ENCODE measurements at regions not wholly inside any gene's neighbourhood (a gene's known extent, or its start where the extent isn't known, plus 50 kb on each side); places are given as distances from the start of the nearest gene placed in this dataset.
"Not testable (repeated sequence)": the region's sequence is repeated elsewhere in the genome, so short reads cannot be mapped to it uniquely, and the experiment has no call there.

GRCh38 chr3:61445924-61446323 lies 115.4 kb upstream of the PTPRG start:
- no peak for DNase-seq

- no peak for DNase-seq
These were observed 115.0 kb upstream of the PTPRG start for GRCh38 chr3:61446341-61446740.

GRCh38 chr3:61448378-61448777 lies 113.0 kb upstream of the PTPRG start:
- no peak for DNase-seq

GRCh38 chr3:61449327-61450040 lies 111.9 kb upstream of the PTPRG start:
- no peak for DNase-seq

GRCh38 chr3:61450866-61451265 lies 110.5 kb upstream of the PTPRG start:
- DNase-seq, result no peak

GRCh38 chr3:61451841-61452240 lies 109.5 kb upstream of the PTPRG start:
- DNase-seq, result no peak

- no peak for DNase-seq
These were observed 108.8 kb upstream of the PTPRG start for GRCh38 chr3:61452535-61453090.

GRCh38 chr3:61454006-61454585 lies 107.3 kb upstream of the PTPRG start:
- no peak for DNase-seq

GRCh38 chr3:61454801-61455200 lies 106.6 kb upstream of the PTPRG start:
- DNase-seq, result no peak

- no peak for DNase-seq
These were observed 100.7 kb upstream of the PTPRG start for GRCh38 chr3:61460636-61461035.

- no peak for DNase-seq
These were observed 98.2 kb upstream of the PTPRG start for GRCh38 chr3:61463191-61463590.

- DNase-seq, result no peak
These were observed 96.7 kb upstream of the PTPRG start for GRCh38 chr3:61464518-61465140.

- no peak for DNase-seq
These were observed 95.0 kb upstream of the PTPRG start for GRCh38 chr3:61466357-61466756.

GRCh38 chr3:61483997-61484396 lies 77.4 kb upstream of the PTPRG start:
- DNase-seq, result no peak

- DNase-seq, result no peak
These were observed 68.0 kb upstream of the PTPRG start for GRCh38 chr3:61493339-61493738.

- DNase-seq, result not testable (repeated sequence)
These were observed 67.1 kb upstream of the PTPRG start for GRCh38 chr3:61494309-61494708.

GRCh38 chr3:61497463-61497862 lies 63.9 kb upstream of the PTPRG start:
- no peak for DNase-seq

- DNase-seq, result no peak
These were observed 56.2 kb upstream of the PTPRG start for GRCh38 chr3:61505197-61505596.

GRCh38 chr3:61507946-61508345 lies 53.4 kb upstream of the PTPRG start:
- no peak for DNase-seq

Data from NCI-H524 (cell line).